ENCODE measurements at regions not wholly inside any gene's neighbourhood (a gene's known extent, or its start where the extent isn't known, plus 50 kb on each side); places are given as distances from the start of the nearest gene placed in this dataset.
"Not testable (repeated sequence)": the region's sequence is repeated elsewhere in the genome, so short reads cannot be mapped to it uniquely, and the experiment has no call there.

- no peak for DNase-seq (ENCODE audit: low spot score)
Measured at GRCh38 chr18:40152859-40153258, 1802.2 kb upstream of the PIK3C3 start.

GRCh38 chr18:40148960-40149359 is 1806.1 kb upstream of the PIK3C3 start:
- DNase-seq (ENCODE audit: low spot score) = no peak

- DNase-seq (ENCODE audit: low spot score) = no peak
Measured at GRCh38 chr18:40133253-40133652, 1821.8 kb upstream of the PIK3C3 start.

- not testable (repeated sequence) for DNase-seq (ENCODE audit: low spot score)
Measured at GRCh38 chr18:40132438-40132837, 1822.6 kb upstream of the PIK3C3 start.

- no peak for DNase-seq (ENCODE audit: low spot score)
Measured at GRCh38 chr18:40124107-40124506, 1830.9 kb upstream of the PIK3C3 start.

GRCh38 chr18:40120796-40121391 is 1834.1 kb upstream of the PIK3C3 start:
- no peak for DNase-seq (ENCODE audit: low spot score)

GRCh38 chr18:40120356-40120755 is 1834.7 kb upstream of the PIK3C3 start:
- DNase-seq (ENCODE audit: low spot score) = no peak

GRCh38 chr18:40119581-40119980 is 1835.5 kb upstream of the PIK3C3 start:
- not testable (repeated sequence) for DNase-seq (ENCODE audit: low spot score)

GRCh38 chr18:40110455-40110854 is 1844.6 kb upstream of the PIK3C3 start:
- no peak for DNase-seq (ENCODE audit: low spot score)

GRCh38 chr18:40109252-40110049 is 1845.6 kb upstream of the PIK3C3 start:
- no peak for DNase-seq (ENCODE audit: low spot score)

- DNase-seq (ENCODE audit: low spot score) = no peak
Measured at GRCh38 chr18:40108596-40108995, 1846.4 kb upstream of the PIK3C3 start.

- no peak for DNase-seq (ENCODE audit: low spot score)
Measured at GRCh38 chr18:40102903-40103302, 1852.1 kb upstream of the PIK3C3 start.

GRCh38 chr18:40099641-40100040 is 1855.4 kb upstream of the PIK3C3 start:
- no peak for DNase-seq (ENCODE audit: low spot score)

- DNase-seq (ENCODE audit: low spot score) = no peak
Measured at GRCh38 chr18:40096675-40097074, 1858.4 kb upstream of the PIK3C3 start.

- no peak for DNase-seq (ENCODE audit: low spot score)
Measured at GRCh38 chr18:40094441-40094840, 1860.6 kb upstream of the PIK3C3 start.

- DNase-seq (ENCODE audit: low spot score) = no peak
Measured at GRCh38 chr18:40088130-40088529, 1866.9 kb upstream of the PIK3C3 start.

GRCh38 chr18:40079786-40080185 is 1875.2 kb upstream of the PIK3C3 start:
- DNase-seq (ENCODE audit: low spot score) = no peak

GRCh38 chr18:40075616-40076015 is 1879.4 kb upstream of the PIK3C3 start:
- no peak for DNase-seq (ENCODE audit: low spot score)

GRCh38 chr18:40072761-40073160 is 1882.3 kb upstream of the PIK3C3 start:
- DNase-seq (ENCODE audit: low spot score) = no peak

GRCh38 chr18:40066368-40066767 is 1888.7 kb upstream of the PIK3C3 start:
- no peak for DNase-seq (ENCODE audit: low spot score)

- DNase-seq (ENCODE audit: low spot score) = no peak
Measured at GRCh38 chr18:40063488-40063887, 1891.5 kb upstream of the PIK3C3 start.

- no peak for DNase-seq (ENCODE audit: low spot score)
Measured at GRCh38 chr18:40061086-40061485, 1893.9 kb upstream of the PIK3C3 start.

GRCh38 chr18:40060562-40060961 is 1894.5 kb upstream of the PIK3C3 start:
- DNase-seq (ENCODE audit: low spot score) = no peak

Measured in Ammon's horn (tissue), 1 donor.